Endothelial cell of umbilical vein (primary cell): ENCODE measurements at regions not wholly inside any gene's neighbourhood (a gene's known extent, or its start where the extent isn't known, plus 50 kb on each side); places are given as distances from the start of the nearest gene placed in this dataset.

Source experiments
- CTCF ChIP-seq, 2 donors: IDR thresholded peaks; 1 replicate in 1 of 2; 2 replicates in 1 of 2; pipeline ENCODE4 v1.5.1; 2011; ENCODE audit warnings: low read length in 2 of 2, mild to moderate bottlenecking in 2 of 2, moderate library complexity in 2 of 2, control low read depth in 1 of 2, inconsistent platforms in 1 of 2, low read depth in 1 of 2; ENCODE audit not compliant: insufficient read depth in 1 of 2; ENCODE audit errors: extremely low read depth in 1 of 2
- EZH2 ChIP-seq: IDR thresholded peaks from 2 replicates; pipeline ENCODE4 v1.6.1; 2012; ENCODE audit warnings: borderline replicate concordance, low read depth, mild to moderate bottlenecking, moderate library complexity, low read length, inconsistent platforms; ENCODE audit not compliant: severe bottlenecking
- GATA2 ChIP-seq: IDR thresholded peaks from 2 replicates; pipeline ENCODE4 v1.7.0; 2011; ENCODE audit warnings: low read depth, mild to moderate bottlenecking, moderate library complexity, mixed read lengths, low read length; ENCODE audit not compliant: insufficient read length, insufficient read depth
- JUN ChIP-seq: IDR thresholded peaks from 2 replicates; pipeline ENCODE4 v1.6.1; 2011; ENCODE audit warnings: borderline replicate concordance, low read depth; ENCODE audit not compliant: insufficient read length, insufficient read depth
- MAX ChIP-seq: IDR thresholded peaks from 2 replicates; pipeline ENCODE4 v1.6.1; 2011; ENCODE audit not compliant: insufficient read depth, insufficient read length
- MYC ChIP-seq: IDR thresholded peaks from one replicate; pipeline ENCODE4 v1.6.1; 2011; ENCODE audit warnings: mild to moderate bottlenecking, low read depth, low read length
- POLR2A ChIP-seq: IDR thresholded peaks from 2 replicates; pipeline ENCODE4 v1.6.1; 2012; ENCODE audit warnings: low read depth, mild to moderate bottlenecking, control low read depth, low read length
- POLR2AphosphoS5 ChIP-seq: IDR thresholded peaks from 2 replicates; pipeline ENCODE4 v1.6.1; 2012; ENCODE audit warnings: low read depth, mild to moderate bottlenecking, control low read depth, low read length, moderate library complexity; ENCODE audit not compliant: insufficient read depth

GRCh38 chr5:158017469-158017868 lies 158.5 kb upstream of the CLINT1 start:
- TF ChIP-seq CTCF (IDR thresholded peaks at IDR 0.05; ENCODE audit: extremely low read depth in 1 of 2, insufficient read depth in 1 of 2, low read depth in 1 of 2, low read length in 2 of 2) = no peak
- TF ChIP-seq GATA2 = no peak
- no peak for TF ChIP-seq POLR2A
- TF ChIP-seq EZH2 = no peak
- no peak for TF ChIP-seq MAX
- TF ChIP-seq POLR2AphosphoS5 = no peak
- TF ChIP-seq MYC = no peak
- no peak for TF ChIP-seq JUN
